Stomach (tissue), 8 donors: ENCODE measurements at regions not wholly inside any gene's neighbourhood (a gene's known extent, or its start where the extent isn't known, plus 50 kb on each side); places are given as distances from the start of the nearest gene placed in this dataset.

Experiments
- DNase-seq, 2 donors: peaks; one replicate each; pipeline versions ENCODE4 v3.0.0 to v3.0.0-alpha.2; 2013 to 2019
- H3K27ac ChIP-seq, 5 donors: fragments of 200-600 bp in 4 of 5; sonication (generic) in 4 of 5; one replicate each; pipeline ENCODE4 v1.5.1; 2013 to 2019; ENCODE audit warnings: mild to moderate bottlenecking in 1 of 5, moderate library complexity in 1 of 5
- H3K27me3 ChIP-seq, 3 donors: fragments of 200-600 bp; sonication (generic); one replicate each; pipeline ENCODE4 v1.5.1; 2017 to 2019; ENCODE audit warnings: mixed run types in 1 of 3
- H3K36me3 ChIP-seq, 4 donors: fragments of 200-600 bp; sonication (generic); 1 replicate in 3 of 4; 2 replicates in 1 of 4; pipeline ENCODE4 v1.5.1; 2016 to 2019
- H3K4me1 ChIP-seq, 4 donors: fragments of 200-600 bp; sonication (generic); one replicate each; pipeline ENCODE4 v1.5.1; 2016 to 2019
- H3K4me3 ChIP-seq, 4 donors: fragments of 200-600 bp; sonication (generic) in 3 of 4; one replicate each; pipeline ENCODE4 v1.5.1; 2016 to 2019; ENCODE audit warnings: mild to moderate bottlenecking in 1 of 4
- H3K9me3 ChIP-seq, 4 donors: fragments of 200-600 bp; sonication (generic); one replicate each; pipeline ENCODE4 v1.5.1; 2016 to 2019
- CTCF ChIP-seq, 7 experiments: fragments of 450-650 bp in 4 of 7; fragments of 200-600 bp in 3 of 7; sonication (generic) in 3 of 7; IDR thresholded peaks; one replicate each; pipeline ENCODE4 v1.5.1; 2016 to 2019; ENCODE audit warnings: antibody characterized with exemption in 7 of 7, control low read depth in 2 of 7, mild to moderate bottlenecking in 1 of 7
- EP300 ChIP-seq: sonication (generic); formaldehyde crosslinking; IDR thresholded peaks from one replicate; pipeline ENCODE4 v1.6.1; 2017; ENCODE audit warnings: antibody characterized with exemption
- POLR2A ChIP-seq, 4 donors: fragments of 450-650 bp; IDR thresholded peaks; one replicate each; pipeline ENCODE4 v1.6.1; 2016; ENCODE audit warnings: antibody characterized with exemption in 4 of 4, control low read depth in 2 of 4, mild to moderate bottlenecking in 1 of 4, moderate library complexity in 1 of 4
- POLR2AphosphoS5 ChIP-seq, 3 donors: sonication (generic); formaldehyde crosslinking; IDR thresholded peaks; one replicate each; pipeline ENCODE4 v1.6.1; 2016; ENCODE audit warnings: antibody characterized with exemption in 3 of 3
- WGBS, 5 donors: extraction: QIAGEN DNeasy Blood & Tissue Kit in 3 of 5; methylation state at CpG; one replicate each; pipeline versions ENCODE4 v1.1.5 to v1.1.7; 2013 to 2018; 5-methylcytosine and 5-hydroxymethylcytosine counted together
- intact Hi-C: fragments of 100-400 bp; cut with DNase I; formaldehyde crosslinking; loops from one replicate; pipeline ENCODE4 v1.15.1; 2023; ENCODE audit warnings: low total_unique reads
- donor health status: healthy with polysubstance abuse.
- donor health status: Bipolar disorder and iron deficiency.
- donor health status: healthy.

- TF ChIP-seq EP300 (no peak), POLR2A (IDR thresholded peaks at IDR 0.05) (no peak), CTCF (IDR thresholded peaks at IDR 0.05) (no peak)
- DNase-seq, result no peak
- H3K36me3 ChIP-seq, result no peaks in the 10 kb centered on the region
- no peaks in the 10 kb centered on the region for H3K27me3 ChIP-seq
- no peaks in the 10 kb centered on the region for H3K4me1 ChIP-seq
- no peak overlapping the region for H3K4me3 ChIP-seq
- H3K9me3 ChIP-seq, result no peaks in the 10 kb centered on the region
- intact Hi-C loops, result no loop called here
- 79 to 88% (median 84%) methylated on average over 7 of the region's 7 CpGs for WGBS, 5 donors
- H3K27ac ChIP-seq, result no peak overlapping the region
Observed at GRCh38 chr11:57871231-57871630, 109.6 kb downstream of the CTNND1 start.

GRCh38 chr11:57873196-57873911 is 111.8 kb downstream of the CTNND1 start:
- Histone ChIP-seq H3K4me1 (no peaks in the 10 kb centered on the region), H3K4me3 (no peak overlapping the region), H3K9me3 (no peaks in the 10 kb centered on the region), H3K27ac (no peak overlapping the region), H3K36me3 (no peaks in the 10 kb centered on the region), H3K27me3 (no peaks in the 10 kb centered on the region)
- 71 to 78% (median 73%) methylated on average over 7 of the region's 7 CpGs for WGBS, 5 donors
- DNase-seq, result no peak
- intact Hi-C loops, result no loop called here
- no peak for TF ChIP-seq EP300
- no peak for TF ChIP-seq POLR2AphosphoS5 (IDR thresholded peaks at IDR 0.05)
- TF ChIP-seq CTCF (IDR thresholded peaks at IDR 0.05), result no peak
- no peak for TF ChIP-seq POLR2A (IDR thresholded peaks at IDR 0.05)

- Histone ChIP-seq H3K4me1 (no peaks in the 10 kb centered on the region), H3K36me3 (no peaks in the 10 kb centered on the region), H3K9me3 (no peaks in the 10 kb centered on the region), H3K27me3 (no peaks in the 10 kb centered on the region), H3K27ac (no peak overlapping the region), H3K4me3 (no peak overlapping the region)
- 77 to 80% (median 79%) methylated on average over 10 of the region's 10 CpGs for WGBS, 5 donors
- no peak for DNase-seq
- TF ChIP-seq POLR2A (IDR thresholded peaks at IDR 0.05), result no peak
- intact Hi-C loops, result no loop called here
Observed at GRCh38 chr11:57874981-57875380, 113.4 kb downstream of the CTNND1 start.

- Histone ChIP-seq H3K9me3 (no peaks in the 10 kb centered on the region), H3K36me3 (no peaks in the 10 kb centered on the region), H3K27ac (no peak overlapping the region), H3K27me3 (peaks cover 0 to 5% (median 0%) of the 10 kb centered on the region in 3 donors), H3K4me1 (no peaks in the 10 kb centered on the region), H3K4me3 (no peak overlapping the region)
- DNase-seq, result no peak
- intact Hi-C loops, result no loop called here
- TF ChIP-seq CTCF (IDR thresholded peaks at IDR 0.05) (no peak), POLR2AphosphoS5 (IDR thresholded peaks at IDR 0.05) (no peak), POLR2A (IDR thresholded peaks at IDR 0.05) (no peak), EP300 (no peak)
- 58 to 76% (median 69%) methylated on average over 3 of the region's 3 CpGs for WGBS, 5 donors
Observed at GRCh38 chr11:57881647-57882046, 120.0 kb downstream of the CTNND1 start.

GRCh38 chr11:57883630-57884029 is 122.0 kb downstream of the CTNND1 start:
- intact Hi-C loops, result no loop called here
- H3K27me3 ChIP-seq, result peaks cover 0 to 5% (median 0%) of the 10 kb centered on the region in 3 donors

More at GRCh38 chr11:57883630-57884029, 122.0 kb downstream of the CTNND1 start:
- H3K36me3 ChIP-seq, result no peaks in the 10 kb centered on the region
- TF ChIP-seq POLR2AphosphoS5 (IDR thresholded peaks at IDR 0.05) (no peak), POLR2A (IDR thresholded peaks at IDR 0.05) (no peak)
- no peak for DNase-seq
- H3K4me3 ChIP-seq, result no peak overlapping the region
- no peaks in the 10 kb centered on the region for H3K4me1 ChIP-seq
- 86 to 97% (median 92%) methylated on average over 1 of the region's 1 CpG for WGBS, 5 donors
- H3K27ac ChIP-seq, result no peak overlapping the region
- H3K9me3 ChIP-seq, result no peaks in the 10 kb centered on the region
